Vagina (tissue), 2 donors: ENCODE measurements at regions not wholly inside any gene's neighbourhood (a gene's known extent, or its start where the extent isn't known, plus 50 kb on each side); places are given as distances from the start of the nearest gene placed in this dataset.

Experiments used
- POLR2A ChIP-seq, 2 donors: fragments of 450-650 bp; IDR thresholded peaks; one replicate each; pipeline ENCODE4 v1.6.1; 2017; ENCODE audit warnings: antibody characterized with exemption in 2 of 2, mild to moderate bottlenecking in 2 of 2, moderate library complexity in 2 of 2
- POLR2AphosphoS5 ChIP-seq, 2 donors: sonication (generic); formaldehyde crosslinking; IDR thresholded peaks; one replicate each; pipeline ENCODE4 v1.9.0; 2017; ENCODE audit warnings: antibody characterized with exemption in 2 of 2, mild to moderate bottlenecking in 2 of 2, low read depth in 1 of 2; ENCODE audit not compliant: insufficient read depth in 1 of 2
- TF ChIP-seq, protein P1 (sequence below), 3 experiments: fragments of 450-650 bp in 2 of 3; fragments of 200-600 bp in 1 of 3; sonication (generic) in 1 of 3; IDR thresholded peaks; one replicate each; pipeline ENCODE4 v1.5.1; 2017 to 2019; ENCODE audit warnings: antibody characterized with exemption in 3 of 3, mild to moderate bottlenecking in 2 of 3, moderate library complexity in 2 of 3

DNA sequence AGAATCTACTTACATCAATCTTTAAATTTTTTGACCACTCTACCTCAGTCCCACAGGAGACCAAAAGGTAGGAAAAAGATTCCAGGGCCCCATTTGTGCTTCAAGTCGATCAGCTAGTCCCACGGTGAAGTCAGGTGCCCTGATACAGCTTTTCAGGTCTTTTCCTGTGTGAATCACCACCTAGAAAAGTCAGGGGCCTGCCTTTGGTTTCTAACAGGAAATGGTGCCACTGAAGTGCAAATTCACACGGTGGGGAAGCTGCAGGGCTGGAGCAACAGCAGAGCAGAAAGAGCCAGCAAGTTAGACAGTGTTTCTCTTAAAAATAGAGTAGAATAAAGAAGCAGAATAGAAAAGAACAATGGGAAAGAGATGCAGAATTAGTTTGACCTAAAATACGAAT is 107.5 kb downstream of the KLF12 start:
- TF ChIP-seq, protein P1, sequence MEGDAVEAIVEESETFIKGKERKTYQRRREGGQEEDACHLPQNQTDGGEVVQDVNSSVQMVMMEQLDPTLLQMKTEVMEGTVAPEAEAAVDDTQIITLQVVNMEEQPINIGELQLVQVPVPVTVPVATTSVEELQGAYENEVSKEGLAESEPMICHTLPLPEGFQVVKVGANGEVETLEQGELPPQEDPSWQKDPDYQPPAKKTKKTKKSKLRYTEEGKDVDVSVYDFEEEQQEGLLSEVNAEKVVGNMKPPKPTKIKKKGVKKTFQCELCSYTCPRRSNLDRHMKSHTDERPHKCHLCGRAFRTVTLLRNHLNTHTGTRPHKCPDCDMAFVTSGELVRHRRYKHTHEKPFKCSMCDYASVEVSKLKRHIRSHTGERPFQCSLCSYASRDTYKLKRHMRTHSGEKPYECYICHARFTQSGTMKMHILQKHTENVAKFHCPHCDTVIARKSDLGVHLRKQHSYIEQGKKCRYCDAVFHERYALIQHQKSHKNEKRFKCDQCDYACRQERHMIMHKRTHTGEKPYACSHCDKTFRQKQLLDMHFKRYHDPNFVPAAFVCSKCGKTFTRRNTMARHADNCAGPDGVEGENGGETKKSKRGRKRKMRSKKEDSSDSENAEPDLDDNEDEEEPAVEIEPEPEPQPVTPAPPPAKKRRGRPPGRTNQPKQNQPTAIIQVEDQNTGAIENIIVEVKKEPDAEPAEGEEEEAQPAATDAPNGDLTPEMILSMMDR (IDR thresholded peaks at IDR 0.05) = no peak
- no peak for TF ChIP-seq POLR2A (IDR thresholded peaks at IDR 0.05)
- no peak for TF ChIP-seq POLR2AphosphoS5 (IDR thresholded peaks at IDR 0.05; ENCODE audit: insufficient read depth in 1 of 2, low read depth in 1 of 2)
